Iris pigment epithelial cell (primary cell): ENCODE measurements at regions not wholly inside any gene's neighbourhood (a gene's known extent, or its start where the extent isn't known, plus 50 kb on each side); places are given as distances from the start of the nearest gene placed in this dataset.
"Not testable (repeated sequence)": the region's sequence is repeated elsewhere in the genome, so short reads cannot be mapped to it uniquely, and the experiment has no call there.

Experiments
- DNase-seq: peaks from one replicate; pipeline ENCODE4 v3.0.0-alpha.2; 2011; ENCODE audit warnings: low read depth

DNA sequence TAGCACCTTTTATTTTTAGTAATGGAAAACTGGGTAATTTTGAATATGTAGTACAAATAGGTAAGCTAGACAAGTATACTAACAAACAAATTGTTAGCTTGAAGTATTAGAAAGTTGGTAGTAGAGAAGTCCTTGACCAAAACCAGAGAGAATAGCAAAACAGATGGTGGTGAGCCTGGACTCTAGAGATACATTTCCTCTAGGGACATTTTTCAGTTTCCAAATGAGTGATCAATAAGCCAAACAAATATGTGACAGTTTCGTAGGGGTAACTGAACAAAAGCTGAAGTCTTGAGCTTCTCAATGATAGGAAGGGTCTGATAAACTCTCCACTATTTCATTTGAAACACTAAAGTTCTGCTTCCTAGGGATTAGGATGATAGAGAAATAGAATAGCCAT lies 692.0 kb upstream of the FAM98A start:
- no peak for DNase-seq

DNA sequence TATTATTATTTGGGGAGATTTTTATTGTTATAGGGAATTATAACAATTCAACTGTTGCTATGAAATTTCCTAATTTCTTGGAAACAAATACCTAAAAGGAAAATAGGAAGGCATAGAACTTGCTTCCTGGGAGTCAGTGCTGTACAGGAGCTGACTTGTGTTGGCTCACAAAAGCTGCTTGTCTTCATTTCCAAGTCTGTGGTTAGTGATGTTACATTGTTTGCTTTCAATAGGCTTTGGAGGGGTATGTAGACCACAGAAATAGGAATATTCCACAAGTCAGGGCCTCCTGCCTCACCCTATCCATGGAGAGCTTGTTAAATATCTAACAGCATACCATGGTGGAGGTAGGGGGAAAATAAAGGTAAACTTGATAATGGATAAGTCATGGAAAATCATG lies 688.9 kb upstream of the FAM98A start:
- no peak for DNase-seq

DNA sequence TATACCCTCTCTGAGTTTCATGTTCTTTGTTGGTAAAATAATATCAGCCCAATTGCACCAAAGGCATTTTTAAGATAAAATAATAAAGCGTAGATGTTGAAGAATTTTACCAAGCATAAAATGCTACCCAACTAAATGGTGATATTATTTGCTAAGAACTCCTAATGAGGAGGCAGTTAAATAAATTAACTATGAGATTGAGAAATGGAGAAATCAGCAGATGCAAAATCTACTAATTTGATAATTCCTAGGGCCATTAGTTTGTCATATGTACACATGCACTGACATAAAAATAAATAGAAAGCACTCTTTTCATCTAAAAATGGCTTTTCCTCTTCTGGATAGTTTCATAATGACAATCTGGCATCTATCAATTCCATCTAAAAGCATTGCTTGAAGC lies 681.5 kb upstream of the FAM98A start:
- no peak for DNase-seq

DNA sequence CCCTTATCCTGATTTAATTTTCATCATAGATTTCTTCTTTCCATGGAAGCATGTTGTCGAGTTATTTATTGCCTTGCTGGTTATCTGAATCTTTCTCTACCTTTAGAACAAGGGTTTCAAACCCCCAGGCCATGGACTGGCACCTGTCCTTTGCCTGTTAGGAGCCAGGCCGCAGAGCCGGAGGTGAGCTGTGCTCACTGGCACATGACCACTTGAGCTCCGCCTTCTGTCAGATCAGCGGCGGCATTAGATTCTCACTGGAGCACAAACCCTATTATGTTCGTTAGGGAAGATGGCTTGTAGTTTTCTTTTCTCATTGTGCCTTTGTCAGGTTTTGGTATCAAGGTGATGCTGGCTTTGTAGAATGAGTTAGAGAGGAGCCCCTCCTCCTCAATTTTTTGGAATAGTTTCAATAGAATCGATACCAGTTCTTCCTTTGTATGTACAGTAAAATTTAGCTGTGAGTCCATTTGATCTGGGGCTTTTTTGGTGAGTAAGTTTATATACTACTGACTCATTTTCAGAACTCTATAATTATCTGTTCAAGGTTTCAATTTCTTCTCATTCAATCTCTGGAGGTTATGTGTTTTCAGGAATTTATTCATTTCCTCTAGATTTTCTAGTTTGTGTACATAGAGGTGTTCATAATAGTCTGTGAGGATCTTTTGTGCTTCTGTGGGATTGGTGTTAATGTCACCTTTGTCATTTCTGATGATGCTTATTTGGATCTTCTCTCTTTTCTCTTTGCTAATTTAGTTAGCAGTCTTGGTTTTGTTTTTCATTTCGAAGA lies 668.0 kb upstream of the FAM98A start:
- no peak for DNase-seq

DNA sequence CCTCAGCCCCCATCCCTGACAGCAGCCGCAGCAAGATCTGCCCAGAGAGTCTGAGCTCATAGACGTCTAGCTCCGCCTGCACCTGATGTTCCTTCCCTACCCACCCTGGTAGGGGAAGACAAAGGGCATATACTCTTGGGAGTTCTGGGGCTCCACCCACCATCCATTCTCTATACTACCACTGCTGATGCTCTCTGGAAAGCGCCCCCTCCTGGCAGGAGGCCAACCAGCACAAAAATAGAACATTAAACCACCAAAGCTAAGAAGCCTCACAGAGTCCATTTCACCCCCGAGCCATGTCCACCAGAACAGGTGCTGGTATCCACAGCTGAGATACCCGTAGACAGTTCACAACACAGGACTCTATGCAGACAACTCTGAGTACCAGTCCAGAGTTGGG lies 662.6 kb upstream of the FAM98A start:
- DNase-seq = no peak

DNA sequence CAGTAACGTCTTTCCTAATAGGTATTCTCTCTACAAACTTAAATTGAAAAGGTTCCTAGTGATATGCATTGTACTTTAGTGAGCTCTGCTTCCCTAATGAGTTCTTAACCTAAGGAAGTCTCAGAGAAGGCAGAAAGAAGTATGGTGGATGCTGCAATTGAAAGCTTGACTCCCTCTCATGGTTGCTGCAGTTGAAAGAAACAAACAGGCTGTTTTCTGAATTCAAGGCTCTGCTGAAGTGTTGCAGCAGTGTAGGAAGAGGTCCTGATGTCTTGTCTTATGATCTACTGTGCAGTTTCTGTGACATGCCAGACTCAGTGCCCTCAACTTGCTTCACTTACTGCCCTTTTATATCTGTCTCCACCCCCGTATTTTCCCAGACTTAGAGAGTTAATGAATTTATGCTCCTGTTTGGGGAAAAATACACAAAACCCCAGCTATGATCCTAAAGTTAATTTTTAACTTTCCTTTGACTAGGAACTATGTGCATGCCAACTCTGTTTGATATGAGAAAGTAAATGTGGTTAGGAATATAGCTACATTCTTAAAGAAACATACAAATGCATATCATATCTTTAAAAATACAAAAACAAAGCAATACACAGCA lies 655.3 kb upstream of the FAM98A start:
- no peak for DNase-seq

DNA sequence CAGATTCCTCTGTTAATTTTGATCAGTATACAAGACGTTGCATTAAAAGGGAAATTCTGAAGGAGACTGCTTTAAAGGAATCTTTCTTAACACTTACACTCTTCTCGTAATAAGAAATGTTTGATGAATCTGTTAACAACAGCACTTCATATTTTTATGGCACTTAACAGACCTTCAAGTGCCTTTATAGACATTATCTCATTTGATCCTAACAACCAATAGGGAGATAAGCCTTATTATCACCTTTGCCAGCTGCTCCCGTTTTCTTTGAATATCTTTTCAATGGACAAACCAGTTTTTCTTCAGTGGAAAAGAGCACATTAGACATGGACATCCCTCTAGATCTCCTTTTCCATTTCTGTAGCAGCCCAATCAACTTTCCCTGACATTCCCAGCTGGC lies 653.0 kb upstream of the FAM98A start:
- DNase-seq = no peak

DNA sequence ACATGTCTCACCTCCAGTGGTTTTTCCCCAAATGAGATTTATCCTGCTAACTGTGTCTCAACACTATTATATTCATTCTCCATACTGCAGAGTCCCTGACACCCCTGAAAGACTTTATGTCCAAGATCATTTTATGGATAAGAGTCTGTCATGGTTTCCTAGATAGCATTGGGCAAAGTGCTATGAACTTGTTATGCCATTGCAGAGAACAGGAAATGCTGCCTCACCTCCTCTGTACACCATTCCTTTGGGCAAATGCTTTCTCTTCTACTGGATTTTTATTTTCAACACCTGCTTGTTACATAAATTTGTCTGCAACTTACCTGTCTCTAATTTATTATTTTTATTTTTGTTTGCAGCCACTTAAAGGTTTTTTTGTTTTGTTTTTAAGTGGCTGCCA lies 652.5 kb upstream of the FAM98A start:
- no peak for DNase-seq

DNA sequence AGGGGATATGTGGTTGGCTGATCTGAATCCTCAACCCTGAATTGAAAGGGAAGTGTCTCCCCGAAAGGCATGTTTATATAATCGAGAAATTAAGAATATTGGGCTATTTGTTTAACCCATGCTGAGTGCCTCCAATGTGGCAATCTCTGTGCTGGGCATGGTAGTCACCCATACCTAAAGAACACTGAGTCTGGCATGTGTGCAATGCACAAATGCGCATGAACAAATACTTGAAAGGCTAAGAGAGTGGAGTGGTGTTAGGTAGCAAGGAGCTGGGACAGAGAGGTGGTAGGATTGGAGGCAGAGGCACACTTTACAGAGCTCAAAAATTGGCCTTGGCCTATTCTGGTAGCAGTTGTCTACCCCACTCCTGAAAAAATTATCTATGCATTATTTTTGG lies 645.1 kb upstream of the FAM98A start:
- no peak for DNase-seq

DNA sequence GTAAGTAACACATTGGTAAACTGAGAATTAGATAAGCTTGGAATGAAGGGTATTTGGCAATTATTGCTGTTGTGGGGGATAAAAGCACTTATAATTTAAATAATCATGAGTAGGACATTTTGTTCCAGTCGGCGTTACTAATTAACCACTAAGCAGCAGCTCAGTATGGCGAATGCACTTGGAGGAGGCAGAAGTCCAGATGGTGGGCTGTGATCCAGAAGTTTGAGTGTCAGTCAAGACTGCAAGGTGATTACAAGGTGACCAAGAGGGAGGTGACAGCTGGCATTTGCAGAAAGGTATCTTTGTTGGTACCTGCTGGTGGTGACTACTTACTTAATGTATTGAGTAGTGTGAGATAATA lies 643.6 kb upstream of the FAM98A start:
- no peak for DNase-seq

DNA sequence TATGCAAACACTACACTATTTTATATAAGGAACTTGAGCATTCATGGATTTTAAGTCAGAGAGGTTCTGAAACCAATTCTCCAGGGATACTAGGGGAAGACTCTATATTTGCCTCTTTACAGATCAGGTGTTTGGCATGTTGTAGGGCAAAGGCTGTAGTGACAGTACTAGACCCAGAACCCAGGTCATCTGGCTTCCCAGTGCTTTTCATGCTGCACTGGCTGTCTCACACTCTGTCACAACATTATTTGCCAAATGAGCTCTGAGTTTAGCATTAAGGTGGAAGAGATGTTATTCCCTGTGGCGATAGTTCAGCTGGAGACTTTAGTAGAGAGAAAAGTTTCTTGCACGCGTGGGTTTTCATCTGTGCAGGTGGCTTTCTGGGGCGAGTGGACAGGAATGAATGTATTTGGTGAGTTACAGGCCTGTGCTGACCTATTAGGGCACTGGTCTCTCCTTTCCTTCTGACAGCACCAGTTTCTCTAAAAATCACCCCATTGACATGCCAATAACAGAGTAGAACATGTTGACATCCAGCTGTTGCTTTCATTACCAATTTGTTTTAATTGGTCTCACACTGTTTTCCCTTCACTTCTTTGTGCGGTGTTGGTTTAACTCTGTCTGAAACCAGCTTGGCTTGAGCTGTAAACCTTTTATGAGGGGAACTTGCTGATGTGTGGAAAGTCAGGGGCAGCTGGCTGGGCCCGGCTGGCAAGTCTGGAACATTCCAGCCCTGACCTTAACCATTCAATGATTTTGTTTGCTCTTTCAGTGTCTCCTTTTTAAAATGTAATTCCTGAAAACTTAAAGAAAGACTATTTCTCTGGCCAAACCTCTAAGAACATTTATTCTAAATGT lies 643.0 kb upstream of the FAM98A start:
- DNase-seq = no peak

DNA sequence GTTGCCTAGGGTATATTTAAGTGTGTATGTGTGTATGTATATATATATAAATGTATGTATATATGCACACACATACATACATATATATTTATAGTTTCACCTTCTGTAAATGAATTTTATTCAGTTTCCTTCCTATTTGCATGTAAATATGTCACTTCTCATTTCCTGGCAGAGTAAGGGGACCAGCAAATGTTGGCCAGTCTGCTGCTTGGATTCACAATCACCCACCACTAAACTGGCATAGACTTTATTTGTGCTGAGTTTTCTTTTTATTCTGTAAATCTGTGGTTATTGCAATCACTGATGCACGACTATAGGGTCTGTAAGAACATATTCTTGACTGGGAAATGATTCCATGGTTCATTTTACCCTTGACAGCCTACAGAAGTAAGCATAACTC lies 640.4 kb upstream of the FAM98A start:
- DNase-seq = no peak

DNA sequence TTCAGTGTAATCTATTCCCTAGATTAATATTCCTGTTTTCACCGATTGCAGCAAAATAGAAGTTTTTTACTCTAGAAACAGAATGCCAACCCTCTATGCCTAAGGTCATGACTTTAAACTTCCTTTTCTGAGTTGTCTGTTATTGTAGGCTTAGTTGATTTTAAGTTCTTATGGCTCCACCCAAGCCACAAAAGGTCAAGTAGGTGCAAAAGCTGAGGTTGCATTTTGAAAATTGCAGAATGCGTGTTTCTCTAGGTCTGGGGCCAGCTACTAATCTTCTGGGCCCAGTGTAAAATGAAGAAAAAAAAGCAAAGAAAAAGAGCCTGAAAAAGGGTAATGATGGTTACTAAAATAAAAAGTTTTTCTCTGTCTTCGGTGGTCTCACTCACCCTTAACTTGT lies 635.7 kb upstream of the FAM98A start:
- DNase-seq = no peak

DNA sequence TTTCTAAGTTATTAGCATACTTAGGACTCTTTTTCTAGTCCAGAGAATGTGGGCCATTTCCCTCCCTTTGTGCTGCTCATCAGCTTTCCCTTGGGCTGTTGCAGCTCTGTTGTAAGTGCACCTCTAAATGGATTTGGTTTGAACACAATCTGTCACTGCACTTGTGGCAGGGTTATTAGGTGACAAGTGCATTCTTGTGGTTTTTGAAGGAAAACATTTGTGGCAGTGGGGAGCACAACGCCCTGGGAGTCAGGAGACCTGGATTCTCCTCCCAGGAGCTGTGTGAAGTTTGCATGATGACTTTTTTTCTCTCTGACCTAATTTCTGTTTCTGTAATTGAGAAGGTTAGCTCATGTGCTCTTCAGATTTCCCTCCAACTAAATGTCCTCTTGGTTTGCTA lies 630.9 kb upstream of the FAM98A start:
- no peak for DNase-seq

DNA sequence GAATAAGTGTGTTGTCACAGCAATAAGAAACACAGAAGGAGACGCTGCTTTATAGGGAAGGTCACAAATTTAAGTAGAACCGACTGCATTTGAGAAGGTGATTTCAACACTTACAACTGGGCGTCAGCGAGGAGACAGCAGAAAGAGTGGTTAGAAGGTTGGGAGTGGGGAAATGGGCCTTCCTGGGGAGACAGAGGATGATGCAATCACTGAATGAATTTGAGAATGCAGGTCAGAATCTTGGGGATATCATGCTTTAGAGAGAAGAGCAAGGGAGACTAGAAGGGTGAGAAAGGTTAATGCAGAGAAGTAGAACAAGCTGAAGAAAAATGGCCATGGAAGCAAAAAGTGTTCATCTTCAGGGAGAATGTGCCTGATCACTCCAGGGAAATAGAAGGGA lies 616.1 kb upstream of the FAM98A start:
- DNase-seq = no peak

DNA sequence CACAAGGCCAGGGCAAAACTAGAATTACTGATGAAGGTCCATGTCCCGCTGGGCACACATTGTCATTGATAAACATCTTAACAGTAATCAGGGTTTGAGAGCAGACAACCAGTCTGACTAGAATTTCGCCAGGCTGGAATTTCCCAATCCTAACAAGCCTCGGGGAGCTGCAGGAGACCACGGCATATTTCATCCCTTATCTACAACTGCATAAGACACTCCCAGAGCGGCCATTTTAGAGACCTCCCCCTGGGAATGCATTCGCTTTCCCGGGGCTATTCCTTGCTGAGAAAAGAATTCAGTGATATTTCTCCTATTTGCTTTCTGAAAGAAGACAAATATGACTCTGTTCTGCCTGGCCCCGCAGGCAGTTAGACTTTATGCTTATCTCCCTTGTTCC lies 611.3 kb upstream of the FAM98A start:
- DNase-seq = not testable (repeated sequence)

DNA sequence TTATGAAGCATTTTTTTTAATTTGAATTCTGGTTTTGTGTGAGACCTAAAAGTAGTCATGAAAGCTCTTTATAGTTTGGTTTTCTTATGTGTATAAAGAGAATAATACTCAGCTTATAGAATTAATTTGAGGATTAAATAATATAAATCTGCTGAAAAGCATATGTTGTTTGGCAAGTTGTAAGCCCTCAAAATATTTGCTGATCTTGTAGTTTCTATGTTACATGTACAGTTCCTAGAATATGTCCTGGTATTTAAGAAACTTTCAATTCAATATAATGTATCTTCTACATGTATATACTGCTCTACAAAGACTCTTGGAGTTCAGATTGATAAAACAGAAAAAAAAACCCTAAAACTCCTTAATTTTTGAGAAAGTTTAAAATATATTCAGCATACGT lies 605.5 kb upstream of the FAM98A start:
- no peak for DNase-seq

DNA sequence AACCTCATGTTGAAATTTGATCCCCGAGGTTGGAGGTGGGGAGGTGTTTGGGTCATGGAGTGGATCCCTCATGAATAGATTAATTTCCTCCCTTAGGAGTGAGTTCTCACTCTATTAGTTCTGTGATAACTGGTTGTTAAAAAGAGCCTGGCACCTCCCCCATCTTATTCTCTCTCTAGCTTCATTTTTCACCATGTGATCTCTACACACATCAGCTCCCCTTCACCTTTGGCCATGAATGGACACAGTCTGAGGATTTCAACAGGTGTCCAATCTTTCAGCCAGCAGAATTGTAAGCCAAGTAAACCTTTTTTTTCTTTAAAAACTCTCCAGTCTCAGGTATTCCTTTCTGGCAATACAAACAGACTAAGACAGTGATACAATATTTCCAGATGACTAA lies 602.0 kb upstream of the FAM98A start:
- DNase-seq = no peak

DNA sequence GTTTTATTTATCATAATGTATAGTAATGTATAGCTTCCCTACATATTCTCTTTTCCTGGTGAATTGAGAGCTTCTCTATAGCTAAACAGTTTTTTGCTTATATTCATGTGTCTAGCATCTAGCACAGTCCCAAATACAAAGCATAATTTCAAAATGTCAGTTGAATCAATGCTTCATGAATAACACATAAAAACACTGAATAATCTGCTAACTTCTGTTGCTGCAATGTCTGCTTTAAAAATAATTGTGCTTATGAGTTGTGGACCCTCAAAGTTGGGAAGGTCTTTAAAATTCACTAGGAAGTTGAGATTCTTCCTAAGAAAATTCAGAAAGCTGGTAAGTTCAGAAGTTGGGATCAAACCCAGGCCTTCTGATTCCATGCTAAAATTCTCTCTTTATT lies 600.9 kb upstream of the FAM98A start:
- no peak for DNase-seq

DNA sequence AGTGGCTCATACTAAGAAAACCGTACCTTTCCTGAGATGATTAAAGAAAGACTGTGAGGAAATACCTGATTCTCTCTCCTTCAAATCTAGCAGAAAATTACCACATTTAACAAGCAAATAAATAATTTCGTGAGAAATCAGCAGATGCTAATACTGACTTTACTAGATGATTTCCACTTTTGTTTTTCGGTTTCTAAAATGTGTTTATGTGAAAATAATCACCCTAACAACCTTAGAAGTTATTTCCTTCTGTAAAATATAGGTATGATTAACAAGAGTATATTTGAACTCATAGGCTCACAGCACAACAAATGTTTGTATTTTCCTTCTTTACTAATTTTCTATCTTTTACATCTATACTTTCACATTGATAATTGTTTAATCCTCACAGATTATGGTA lies 594.1 kb upstream of the FAM98A start:
- no peak for DNase-seq

DNA sequence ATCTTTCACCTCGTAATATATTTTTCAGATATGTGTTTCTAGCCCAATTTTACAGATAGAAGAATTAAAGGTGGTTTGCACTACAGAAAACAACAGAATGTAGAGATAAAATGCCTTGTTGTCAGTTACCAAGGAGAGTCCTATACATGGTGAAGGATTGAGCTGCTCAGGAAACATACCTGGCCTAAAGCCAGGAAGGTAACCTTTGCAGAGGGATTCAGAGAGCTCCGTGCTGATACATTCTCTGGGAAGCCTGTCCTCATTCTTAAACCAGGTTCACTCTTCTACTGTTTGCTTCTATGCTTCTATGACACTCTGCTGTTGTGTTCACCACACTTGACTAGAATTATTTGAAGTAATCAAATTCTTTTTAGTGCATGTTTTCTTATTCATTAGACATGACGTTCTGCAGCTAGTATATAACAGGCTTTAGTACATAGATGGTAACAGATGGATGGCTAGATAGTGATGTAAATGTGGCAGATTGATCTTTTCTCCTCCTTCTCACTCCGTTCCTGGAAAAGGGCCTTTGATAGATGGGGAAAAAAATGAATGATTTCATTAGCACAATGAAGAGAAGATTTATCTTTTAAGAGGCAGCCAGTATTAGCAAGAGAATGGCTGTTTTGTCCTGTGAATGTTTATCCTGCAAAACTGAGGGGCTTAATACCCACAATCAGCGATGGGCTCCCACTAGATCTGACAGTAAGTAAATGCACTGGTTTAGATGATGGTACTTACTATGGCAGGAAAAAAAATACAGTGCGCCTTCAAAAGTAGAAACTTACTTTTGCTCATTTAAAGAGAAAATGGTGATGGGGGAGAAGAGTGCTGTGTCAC lies 589.6 kb upstream of the FAM98A start:
- no peak for DNase-seq

DNA sequence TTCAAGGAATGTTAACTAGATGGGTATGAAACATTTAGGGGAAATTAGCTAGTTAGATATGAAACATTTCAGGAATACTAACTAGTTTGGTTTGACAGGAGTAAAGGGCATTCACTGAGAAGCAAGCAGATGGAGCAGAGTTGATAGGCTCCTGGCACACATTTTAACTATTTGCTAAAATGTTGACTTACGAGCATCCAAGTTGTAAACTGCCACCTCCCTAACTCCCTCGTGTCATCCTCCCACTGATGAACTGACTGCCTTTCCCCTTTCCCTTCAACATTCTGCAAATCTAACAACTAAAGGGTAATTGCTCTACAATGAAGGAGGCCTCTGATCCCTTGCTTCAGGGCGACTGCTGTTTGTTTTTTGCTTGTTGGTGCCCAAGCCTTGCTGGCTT lies 580.4 kb upstream of the FAM98A start:
- DNase-seq = no peak
